ENCODE measurements at regions not wholly inside any gene's neighbourhood (a gene's known extent, or its start where the extent isn't known, plus 50 kb on each side); places are given as distances from the start of the nearest gene placed in this dataset.
"Not testable (repeated sequence)": the region's sequence is repeated elsewhere in the genome, so short reads cannot be mapped to it uniquely, and the experiment has no call there.

DNA sequence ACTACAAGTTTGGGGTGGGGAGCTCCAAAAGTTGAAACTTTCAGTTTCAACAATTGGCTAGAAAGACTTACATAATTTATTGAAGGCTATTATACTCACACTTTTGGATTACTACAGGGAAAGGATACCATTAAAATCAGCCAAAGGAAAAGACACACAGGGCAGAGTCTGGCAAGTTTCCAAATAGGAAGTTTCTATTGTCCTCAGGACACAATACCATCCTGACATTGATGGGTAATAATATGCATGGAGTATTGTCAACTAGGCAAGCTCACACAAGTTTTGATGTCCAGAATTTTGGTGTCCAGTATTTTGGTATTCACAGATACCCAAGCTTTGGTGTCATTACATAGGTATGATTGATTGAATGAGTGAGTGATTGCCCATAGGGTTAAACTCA lies 872.6 kb upstream of the SORCS1 start:
- peak; percentile 3 for DNase-seq

DNA sequence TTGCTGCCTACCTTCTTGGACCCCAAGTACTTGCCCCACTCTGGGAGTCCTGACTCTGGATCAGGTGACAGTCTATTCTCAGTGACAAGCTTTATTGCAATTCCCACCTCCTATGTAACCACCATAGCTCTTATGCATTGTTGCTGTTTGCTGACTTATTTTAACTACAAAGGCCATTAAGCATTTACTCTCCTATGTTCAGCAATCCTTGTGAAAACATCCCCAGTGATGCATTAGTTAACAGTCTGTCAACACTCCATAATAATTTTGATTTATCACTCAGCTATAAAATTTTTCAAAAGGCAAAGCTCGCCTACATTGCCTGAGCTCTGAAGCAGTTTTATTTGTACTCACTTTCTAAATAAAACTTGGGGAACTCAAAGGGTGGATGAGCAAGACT lies 871.8 kb upstream of the SORCS1 start:
- peak; percentile 14 for DNase-seq

DNA sequence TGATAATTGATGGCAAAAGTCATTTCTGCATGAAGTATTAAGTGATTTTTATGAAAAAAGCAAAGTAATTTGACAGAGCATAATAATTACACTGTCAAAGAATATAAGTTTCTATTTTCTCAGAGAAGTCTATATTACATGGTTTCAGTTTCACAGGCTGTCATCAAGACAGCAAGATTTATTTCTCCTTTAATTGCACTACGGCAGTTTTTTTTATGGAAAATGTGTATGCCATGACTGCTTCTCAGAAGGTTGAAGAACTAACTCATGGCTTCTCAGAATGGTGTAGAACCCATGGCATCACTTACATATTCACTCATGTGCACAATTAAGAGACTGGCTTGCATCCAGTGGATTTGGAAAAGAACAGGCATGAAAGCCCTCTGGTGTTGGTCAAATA lies 870.3 kb upstream of the SORCS1 start:
- DNase-seq, result peak; percentile 4

DNA sequence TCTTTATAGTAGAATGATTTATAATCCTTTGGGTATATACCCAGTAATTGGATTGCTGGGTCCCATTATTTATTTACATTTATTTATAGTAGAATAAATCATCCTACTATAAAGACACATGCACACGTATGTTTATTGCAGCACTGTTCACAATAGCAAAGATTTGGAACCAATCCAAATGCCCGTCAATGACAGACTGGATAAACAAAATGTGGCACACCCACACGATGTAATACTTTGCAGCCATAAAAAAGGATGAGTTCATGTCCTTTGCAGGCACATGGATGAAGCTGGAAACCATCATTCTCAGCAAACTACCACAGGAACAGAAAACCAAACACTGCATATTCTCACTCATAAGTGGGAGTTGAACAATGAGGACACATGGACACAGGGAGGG lies 869.0 kb upstream of the SORCS1 start:
- peak; percentile 71 for DNase-seq

DNA sequence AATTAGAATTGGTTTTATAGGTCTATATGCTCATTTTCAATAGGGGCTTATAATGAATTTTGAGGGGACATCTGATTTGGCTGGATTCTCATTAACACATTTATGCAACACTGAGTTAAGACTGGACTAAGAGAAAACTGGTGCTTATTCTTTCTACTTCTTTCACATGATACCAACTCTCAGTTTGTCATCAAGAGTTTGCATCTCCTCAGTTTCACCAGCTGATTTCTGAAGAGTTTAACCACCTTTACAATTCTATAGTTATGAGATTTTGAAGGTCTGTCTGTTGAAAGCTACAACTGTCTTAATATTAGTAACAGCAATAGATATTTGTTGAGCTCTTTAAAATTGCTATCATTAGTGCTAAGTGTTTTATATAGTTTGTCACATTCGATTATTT lies 867.0 kb upstream of the SORCS1 start:
- DNase-seq, result no peak

DNA sequence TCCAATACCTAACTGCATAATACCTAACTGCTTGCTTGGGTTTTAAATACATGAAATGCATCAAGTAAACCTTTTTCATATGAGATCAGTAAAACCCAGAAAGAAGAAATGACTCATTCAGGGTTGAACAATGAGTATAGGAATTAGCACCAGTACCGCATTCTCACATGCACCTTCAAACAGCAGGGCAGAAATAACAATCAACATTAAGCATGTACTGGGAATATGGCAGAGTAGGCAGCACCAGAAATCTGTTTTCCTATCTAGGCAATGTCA lies 850.3 kb upstream of the SORCS1 start:
- no peak for DNase-seq

DNA sequence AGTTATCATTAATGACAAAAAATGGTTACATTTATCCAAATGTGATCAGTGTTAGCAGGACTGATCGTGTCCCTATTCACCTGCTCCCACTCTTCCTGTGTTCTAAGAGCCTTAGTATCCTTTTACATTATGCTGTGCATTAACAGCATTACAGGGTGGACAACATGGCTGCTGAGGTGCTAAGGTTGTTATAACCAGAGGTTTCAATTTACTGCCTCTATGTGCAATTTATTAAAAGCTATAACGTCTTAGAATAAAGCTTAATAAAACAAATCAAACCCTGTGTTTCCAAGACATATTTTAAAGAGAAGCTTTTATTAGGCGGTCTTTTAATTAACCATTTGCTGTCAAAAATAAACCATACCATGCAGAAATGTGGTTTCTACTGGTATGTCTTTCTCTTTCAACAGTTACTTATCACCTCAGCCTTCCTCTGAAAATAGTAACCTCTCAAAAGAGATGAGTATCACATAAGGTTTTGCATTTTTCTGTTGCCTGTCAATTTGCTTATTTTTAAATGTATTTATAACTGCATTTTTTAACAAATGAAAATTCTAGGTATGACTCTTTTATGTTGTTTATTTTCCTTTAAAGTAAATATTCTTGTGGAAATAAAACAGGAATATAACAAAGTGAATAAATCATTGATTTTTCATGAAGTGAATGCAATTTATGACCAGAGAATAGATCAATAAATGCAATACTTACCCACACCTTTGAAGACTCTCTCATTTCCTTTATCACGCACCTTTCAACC lies 849.8 kb upstream of the SORCS1 start:
- DNase-seq, result no peak

DNA sequence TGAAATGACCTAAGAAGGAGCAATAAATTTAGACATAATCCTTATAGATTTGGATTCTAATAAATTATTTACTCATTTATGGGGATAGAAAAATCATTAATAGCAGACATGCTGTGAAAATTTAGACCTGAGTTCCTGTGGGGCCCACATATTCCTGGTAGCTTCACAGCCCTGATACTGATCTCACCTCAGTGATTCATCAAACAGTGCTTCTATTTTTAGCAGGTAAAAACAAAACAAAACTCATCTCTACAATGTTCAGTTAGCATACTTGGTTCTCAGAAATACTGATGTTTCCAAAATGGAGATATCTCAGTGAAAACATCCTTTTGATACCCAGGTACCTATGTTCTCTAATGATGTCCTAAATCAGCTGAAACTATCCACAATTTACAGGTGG lies 841.1 kb upstream of the SORCS1 start:
- no peak for DNase-seq

DNA sequence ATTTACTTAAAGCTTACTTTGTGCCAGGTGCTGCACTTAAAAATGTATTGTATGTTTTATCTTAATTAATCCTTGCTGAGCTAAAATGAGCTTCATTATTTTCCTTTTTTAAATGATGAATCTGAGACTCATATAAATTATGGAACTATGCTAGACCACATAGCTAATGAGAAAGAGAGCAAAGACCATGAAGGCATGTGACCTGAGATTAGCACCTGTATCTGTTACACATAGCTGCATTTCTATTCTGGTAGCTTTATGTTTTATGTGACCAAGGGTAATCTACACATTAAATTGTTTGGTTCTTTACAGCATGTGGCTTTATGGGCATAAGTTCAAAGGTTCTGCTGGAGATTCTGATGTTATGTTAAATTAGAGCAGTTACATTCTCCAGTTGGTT lies 839.1 kb upstream of the SORCS1 start:
- no peak for DNase-seq

DNA sequence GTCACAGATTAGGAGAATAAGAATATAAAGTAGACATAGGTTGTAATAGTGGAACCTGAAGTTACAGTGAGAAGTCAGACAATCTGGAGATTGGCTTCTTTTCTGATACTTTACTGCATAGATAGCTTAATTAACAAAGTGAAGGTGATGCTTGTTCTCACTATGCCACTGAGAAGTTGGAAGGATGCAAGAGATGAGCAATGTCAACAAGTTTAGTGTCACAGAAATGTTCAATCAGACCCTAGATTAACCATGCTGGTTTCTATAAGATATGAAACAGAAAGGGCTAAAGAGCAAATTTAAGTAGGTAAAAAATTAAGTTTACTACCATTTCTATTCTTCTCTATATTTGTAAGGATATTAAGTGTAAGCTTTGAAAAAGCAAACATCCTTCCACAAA lies 838.6 kb upstream of the SORCS1 start:
- DNase-seq, result no peak

DNA sequence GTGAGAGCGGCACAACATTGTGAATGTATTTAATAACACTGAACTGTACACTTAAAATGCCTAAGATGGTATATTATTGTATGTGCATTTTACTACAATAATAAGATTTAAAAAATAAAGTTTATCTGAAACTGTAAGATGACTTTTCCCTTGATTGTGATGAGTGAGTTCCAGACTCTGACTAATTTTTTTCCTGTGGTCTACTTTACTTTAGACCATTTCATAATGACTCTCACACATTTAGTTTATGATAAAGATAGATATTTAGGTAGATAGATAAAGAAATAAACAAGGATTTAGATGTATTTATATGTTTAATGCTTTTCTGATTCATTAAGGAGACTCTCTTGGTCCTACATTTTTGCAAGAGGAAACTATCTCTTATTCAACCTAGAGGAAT lies 835.9 kb upstream of the SORCS1 start:
- DNase-seq, result no peak

DNA sequence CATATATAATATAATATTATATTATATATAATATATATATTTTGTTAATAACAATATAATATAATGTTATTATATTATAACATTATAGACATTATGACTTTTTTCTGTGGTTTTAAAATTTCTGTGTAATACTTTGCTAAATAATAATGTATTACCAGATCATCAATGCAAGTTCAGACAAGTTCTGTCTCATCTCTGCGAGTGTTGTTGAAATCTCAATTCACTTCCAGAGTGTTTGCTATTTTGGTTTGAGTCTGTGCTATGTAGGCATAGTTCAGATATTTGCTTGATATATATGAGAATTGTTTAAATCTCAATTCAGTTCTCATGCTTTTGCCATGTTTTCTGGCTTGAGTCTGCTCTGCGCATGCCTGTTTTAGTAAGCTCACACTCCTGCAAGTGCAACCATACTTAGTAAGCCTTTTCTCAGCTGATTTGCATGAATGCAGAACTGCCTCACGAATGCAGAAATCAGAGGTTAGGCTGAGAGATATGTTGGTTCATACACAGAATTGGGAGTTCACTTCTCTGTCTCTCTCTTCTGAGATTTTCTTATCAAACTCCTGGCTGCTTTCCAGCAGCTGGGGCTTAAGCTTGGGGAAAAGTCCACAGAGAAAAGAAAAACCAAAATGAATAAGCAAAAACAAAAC lies 830.2 kb upstream of the SORCS1 start:
- DNase-seq, result no peak

DNA sequence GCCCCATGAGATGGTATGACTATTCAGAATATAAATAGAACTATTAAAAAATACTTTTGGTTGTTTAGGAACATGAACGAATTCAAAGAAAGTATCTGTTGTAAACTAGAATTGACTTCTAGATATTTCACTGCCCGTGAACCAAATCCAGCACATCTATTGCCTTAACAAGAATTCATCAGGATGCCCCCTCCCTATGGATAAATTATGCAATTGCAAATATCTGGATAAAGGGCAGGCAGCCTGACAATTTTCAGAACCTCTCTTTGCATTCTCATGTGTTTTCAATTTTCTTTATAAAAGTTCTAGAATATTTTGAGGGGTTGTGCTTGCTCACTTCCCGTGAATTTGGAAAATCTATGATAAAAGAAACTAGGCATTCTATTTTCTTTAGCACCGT lies 822.1 kb upstream of the SORCS1 start:
- no peak for DNase-seq

DNA sequence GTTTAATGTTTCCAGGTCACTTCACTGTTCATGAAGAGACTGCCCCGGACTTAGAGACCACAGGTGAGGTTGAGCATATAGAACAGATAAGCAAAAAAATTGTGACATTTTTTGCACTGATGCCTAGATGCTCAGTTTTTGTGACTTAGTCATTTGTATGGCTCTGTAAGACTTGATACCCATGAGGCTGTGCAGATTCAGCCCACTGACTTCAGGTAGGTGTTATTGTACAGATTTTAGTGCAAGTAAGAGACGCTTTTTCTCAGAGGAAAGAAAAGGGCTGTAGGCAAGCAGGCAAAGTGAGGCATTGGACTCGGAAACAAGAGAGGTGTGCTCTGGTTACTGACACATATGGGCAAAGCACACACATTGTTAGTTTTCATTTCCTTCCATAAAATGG lies 820.1 kb upstream of the SORCS1 start:
- no peak for DNase-seq

DNA sequence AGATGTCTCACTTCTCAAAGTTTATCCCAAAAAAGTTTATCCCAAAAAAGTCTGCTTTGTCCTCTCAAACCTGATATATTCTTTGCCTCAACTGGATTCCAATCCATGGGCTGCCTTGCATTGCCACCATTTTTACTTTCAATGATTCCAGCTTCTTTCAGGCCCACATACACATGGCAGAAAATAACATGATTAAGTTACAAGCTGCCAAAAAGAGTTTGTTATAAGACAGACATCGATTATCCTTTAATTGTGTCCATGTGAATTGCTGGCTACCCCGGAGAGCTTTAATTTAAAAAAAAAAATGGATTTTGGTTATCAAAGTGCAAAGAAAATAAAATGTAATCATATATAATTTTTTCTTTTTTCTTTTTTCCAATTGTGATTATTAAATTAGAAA lies 819.6 kb upstream of the SORCS1 start:
- no peak for DNase-seq

DNA sequence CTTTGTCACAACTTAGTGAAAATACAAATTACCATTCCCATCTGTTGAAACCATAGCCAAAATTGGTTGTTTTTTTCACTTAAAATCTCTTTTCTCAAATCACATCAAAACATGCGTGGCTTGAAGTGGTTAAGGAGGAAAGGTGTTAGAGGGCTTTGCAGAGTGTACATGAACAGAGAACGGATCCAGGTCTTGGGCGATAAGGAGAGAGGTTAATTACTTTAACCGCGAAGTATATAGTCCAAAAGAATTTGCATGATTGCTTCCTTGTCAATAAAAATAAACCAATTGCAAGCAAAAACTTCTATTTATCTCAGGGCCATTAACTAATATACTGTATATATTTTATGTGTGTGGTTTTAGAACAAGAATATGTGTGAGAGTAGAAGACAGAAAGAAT lies 813.9 kb upstream of the SORCS1 start:
- DNase-seq, result no peak

DNA sequence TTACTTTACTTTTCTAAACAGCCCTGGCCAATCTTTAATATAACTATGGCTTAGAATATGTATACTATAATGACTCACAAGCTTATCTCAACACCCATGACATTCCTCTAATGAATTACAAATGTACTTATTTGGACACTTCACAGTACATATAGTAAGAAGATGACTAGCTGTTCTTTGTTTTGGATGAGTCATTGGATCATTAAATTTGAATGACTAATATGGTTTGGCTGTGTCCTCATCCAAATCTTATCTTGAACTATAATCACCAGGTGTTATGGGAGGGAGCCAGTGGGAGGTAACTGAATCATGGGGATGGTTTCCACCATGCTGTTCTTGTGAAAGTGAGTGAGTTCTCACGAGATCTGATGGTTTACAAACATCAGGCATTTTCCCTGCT lies 807.5 kb upstream of the SORCS1 start:
- DNase-seq, result peak; percentile 34

DNA sequence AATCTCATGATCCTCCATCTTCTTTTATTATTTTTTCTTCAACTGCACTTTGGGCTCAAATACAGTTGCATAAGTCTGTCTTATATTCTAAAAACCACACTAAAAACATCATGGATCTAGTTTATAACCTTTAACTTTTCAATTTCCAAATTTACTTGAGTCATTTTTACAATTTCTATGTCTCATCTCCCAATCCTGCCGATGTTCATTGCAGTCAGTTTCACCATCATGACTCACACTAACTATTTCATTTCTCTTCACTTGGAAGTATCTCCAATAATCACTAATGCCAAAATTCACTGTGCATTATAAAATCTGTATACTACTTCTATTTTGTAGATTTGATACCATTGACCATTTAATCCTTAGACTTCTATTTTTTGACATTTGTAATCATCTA lies 806.9 kb upstream of the SORCS1 start:
- DNase-seq, result no peak

DNA sequence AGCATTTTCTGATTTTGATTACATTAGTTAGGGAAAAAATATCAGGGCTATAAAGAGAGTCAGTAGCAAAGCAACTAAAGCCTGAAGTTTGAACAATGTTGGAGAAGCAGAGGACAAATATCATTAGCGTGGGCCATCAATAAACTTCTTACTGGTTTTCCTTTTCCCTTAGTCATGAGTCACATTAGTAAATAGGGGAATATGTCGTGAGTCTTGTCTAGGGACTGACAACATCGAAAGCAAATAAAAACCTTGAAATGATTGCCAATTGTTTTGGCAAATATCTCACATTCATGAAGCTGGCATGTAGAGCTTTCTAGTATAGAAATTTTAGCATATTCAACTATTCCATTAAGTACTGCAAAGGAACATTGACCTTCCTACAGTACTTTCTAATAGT lies 806.0 kb upstream of the SORCS1 start:
- DNase-seq, result no peak

DNA sequence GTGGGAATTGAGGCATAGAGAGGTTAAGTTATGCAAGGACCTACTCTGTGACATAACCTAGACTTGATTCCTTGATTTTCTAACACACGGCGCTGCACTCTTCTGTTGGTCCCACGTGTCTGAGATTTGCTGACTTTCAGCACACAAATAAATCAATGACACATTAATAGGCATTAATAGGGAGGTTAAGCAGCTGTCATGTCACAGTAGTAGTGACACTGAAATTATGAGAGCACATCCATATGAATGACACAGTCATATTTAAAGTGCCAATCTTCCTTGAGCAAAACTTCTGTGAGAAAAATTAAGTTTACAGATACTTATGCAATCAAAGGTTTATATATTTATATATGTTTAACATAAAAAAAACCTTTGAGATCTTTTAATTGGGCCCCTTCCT lies 805.4 kb upstream of the SORCS1 start:
- DNase-seq, result no peak

DNA sequence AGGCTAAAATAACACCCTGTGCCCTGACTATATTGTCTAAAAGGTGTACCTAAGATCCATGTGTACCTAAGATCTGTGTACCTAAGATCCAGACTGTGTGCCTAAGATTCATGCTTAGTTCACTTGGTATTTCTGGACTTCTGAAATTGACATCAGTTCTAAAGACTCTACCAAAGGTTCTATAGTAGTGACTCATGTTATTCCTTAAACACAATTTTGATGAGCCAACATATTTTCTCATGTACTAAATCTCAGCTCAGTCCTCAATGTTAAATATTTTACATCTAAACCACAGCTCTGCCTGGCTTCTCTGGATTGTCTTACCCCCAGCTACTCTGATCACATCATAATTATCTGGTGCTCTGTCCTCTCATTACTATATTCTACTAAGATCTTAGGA lies 802.3 kb upstream of the SORCS1 start:
- DNase-seq, result no peak

DNA sequence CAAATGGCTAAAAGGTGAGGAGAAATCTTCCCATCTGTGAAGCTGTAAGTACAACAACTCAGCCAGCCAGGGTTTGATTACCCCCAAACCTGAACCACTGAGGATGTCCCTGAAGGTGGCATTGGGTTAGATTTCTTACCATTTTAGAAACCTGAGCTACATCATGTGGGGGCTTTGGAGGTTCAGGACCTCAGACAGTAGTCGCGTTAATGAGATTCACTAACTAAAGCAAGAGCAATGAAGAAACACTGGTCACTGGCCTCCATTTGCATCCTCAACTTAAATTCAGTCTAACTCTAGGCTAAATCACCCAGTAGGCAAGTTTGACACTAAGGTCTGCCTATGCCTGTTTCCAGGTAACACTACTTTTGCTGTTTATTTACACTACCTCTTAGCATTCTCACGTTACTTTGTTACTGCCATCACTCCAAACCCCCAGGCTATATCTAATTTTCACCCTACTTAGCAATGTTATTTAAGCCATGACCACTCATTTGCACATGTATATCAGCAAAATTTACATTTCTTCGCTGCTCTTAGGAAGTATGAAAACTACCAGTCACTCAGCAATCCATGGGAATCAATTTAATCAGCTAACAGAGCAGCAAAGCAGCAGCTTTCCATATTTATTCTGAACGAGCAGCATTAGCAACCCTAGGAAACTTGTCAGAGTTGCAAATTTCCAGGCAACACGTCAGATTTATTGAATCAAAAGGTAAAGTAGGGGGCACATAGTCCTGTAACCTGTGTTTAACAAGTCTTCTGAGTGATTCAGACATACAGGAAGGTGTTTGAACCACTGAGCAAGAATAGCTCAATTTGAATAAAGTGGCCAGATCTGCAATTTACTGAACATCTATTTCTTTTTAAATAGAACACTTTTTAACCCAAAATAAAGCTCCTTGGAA lies 788.4 kb upstream of the SORCS1 start:
- peak; percentile 33 for DNase-seq

DNA sequence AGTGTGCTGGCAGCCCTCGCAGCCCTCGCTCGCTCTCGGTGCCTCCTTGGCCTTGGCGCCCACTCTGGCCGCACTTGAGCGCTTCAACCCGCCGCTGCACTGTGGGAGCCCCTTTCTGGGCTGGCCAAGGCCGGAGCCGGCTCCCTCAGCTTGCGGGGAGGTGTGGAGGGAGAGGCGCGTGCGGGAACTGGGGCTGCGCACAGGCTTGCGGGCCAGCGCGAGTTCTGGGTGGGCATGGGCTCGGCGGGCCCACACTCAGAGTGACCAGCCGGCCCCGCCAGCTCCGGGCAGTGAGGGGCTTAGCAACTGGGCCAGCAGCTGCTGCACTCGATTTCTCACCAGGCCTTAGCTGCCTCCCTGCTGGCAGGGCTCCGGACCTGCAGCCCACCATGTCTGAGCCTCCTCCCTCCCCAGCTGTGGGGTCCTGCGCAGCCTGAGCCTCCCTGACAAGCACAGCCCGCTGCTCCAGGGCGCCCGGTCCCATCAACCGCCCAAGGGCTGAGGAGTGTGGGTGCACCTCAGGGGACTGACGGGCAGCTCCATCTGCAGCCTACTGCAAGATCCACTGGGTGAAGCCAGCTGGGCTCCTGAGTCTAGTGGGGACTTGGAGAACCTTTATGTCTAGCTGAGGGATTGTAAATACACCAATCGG lies 786.0 kb upstream of the SORCS1 start:
- not testable (repeated sequence) for DNase-seq

DNA sequence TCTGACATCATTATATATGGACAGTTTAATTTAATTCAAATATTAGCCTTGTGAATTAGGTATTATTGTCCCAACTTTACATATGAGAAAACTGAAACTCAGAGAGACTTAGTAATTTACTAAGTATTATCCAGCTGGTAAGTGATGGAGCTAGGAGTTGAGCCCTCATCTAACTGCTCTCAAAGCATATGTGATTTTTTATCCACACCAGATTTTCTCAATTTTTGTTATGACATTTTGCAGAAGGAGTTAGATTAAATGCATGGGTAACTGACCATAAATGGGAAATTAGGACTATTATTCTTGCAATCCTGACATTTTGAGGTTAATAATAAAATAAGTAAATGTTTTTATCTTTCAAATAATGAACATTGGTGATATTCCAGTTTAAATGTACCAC lies 778.3 kb upstream of the SORCS1 start:
- no peak for DNase-seq

Data from NCI-H69 (cell line).